SK-N-SH treated with all-trans-retinoic acid at 6 μM for 48 hours (cell line): ENCODE measurements at regions not wholly inside any gene's neighbourhood (a gene's known extent, or its start where the extent isn't known, plus 50 kb on each side); places are given as distances from the start of the nearest gene placed in this dataset.

Experiments used
- ATAC-seq: fragments of 200-7000 bp; cut with Tn5 transposase; 3 replicates; pipeline ENCODE4 v1.9.1; 2020; ENCODE audit warnings: mild to moderate bottlenecking, moderate library complexity
- ARNTL ChIP-seq: fragments of 450-650 bp; formaldehyde crosslinking; IDR thresholded peaks from 2 replicates; pipeline ENCODE4 v1.5.0; 2020; ENCODE audit warnings: low read depth, mild to moderate bottlenecking, moderate library complexity, borderline replicate concordance
- BACH2 ChIP-seq: fragments of 250-450 bp; sonication (Bioruptor Pico); IDR thresholded peaks from 2 replicates; pipeline ENCODE4 v1.9.0; 2021; ENCODE audit warnings: mild to moderate bottlenecking, borderline replicate concordance
- CSDC2 ChIP-seq: fragments of 250-450 bp; sonication (Bioruptor Pico); IDR thresholded peaks from 2 replicates; pipeline ENCODE4 v1.5.0; 2020; ENCODE audit warnings: mild to moderate bottlenecking, moderate library complexity
- ESRRG ChIP-seq: fragments of 250-450 bp; sonication (Bioruptor Pico); IDR thresholded peaks from 2 replicates; pipeline ENCODE4 v1.6.1; 2021; ENCODE audit warnings: mild to moderate bottlenecking
- GLIS3 ChIP-seq: fragments of 250-450 bp; sonication (Bioruptor Pico); IDR thresholded peaks from 2 replicates; pipeline ENCODE4 v1.5.0; 2020; ENCODE audit warnings: mild to moderate bottlenecking, moderate library complexity
- ISL1 ChIP-seq: fragments of 250-450 bp; sonication (Bioruptor Pico); IDR thresholded peaks from 2 replicates; pipeline ENCODE4 v2.1.2; 2022; ENCODE audit warnings: mild to moderate bottlenecking, moderate library complexity
- OSR1 ChIP-seq: fragments of 250-450 bp; sonication (Bioruptor Pico); IDR thresholded peaks from 2 replicates; pipeline ENCODE4 v1.8.0; 2022; ENCODE audit warnings: moderate library complexity, mild to moderate bottlenecking, inconsistent platforms
- PATZ1 ChIP-seq: fragments of 250-450 bp; sonication (Bioruptor Pico); IDR thresholded peaks from 2 replicates; pipeline ENCODE4 v1.8.0; 2020; ENCODE audit warnings: mild to moderate bottlenecking, moderate library complexity, borderline replicate concordance
- POU6F1 ChIP-seq: fragments of 250-450 bp; sonication (Bioruptor Pico); IDR thresholded peaks from 2 replicates; pipeline ENCODE4 v1.8.0; 2021; ENCODE audit warnings: low read depth, mild to moderate bottlenecking, moderate library complexity, borderline replicate concordance
- PPARA ChIP-seq: fragments of 250-450 bp; sonication (Bioruptor Pico); IDR thresholded peaks from 2 replicates; pipeline ENCODE4 v1.5.0; 2020; ENCODE audit warnings: mild to moderate bottlenecking, borderline replicate concordance
- SNAI2 ChIP-seq: fragments of 250-450 bp; sonication (Bioruptor Pico); IDR thresholded peaks from 2 replicates; pipeline ENCODE4 v1.5.0; 2020; ENCODE audit warnings: mild to moderate bottlenecking, moderate library complexity
- TCF4 ChIP-seq: fragments of 250-450 bp; sonication (Bioruptor Pico); IDR thresholded peaks from 2 replicates; pipeline ENCODE4 v1.8.0; 2021; ENCODE audit warnings: mild to moderate bottlenecking, moderate library complexity, borderline replicate concordance
- TOX ChIP-seq: fragments of 250-450 bp; sonication (Bioruptor Pico); IDR thresholded peaks from 2 replicates; pipeline ENCODE4 v1.8.0; 2021; ENCODE audit warnings: mild to moderate bottlenecking, moderate library complexity, borderline replicate concordance
- ZC3H10 ChIP-seq: fragments of 250-450 bp; sonication (Bioruptor Pico); IDR thresholded peaks from 2 replicates; pipeline ENCODE4 v1.5.1; 2021; ENCODE audit warnings: mild to moderate bottlenecking, moderate library complexity
- ZFP3 ChIP-seq: fragments of 250-450 bp; sonication (Bioruptor Pico); IDR thresholded peaks from 2 replicates; pipeline ENCODE4 v1.5.0; 2020; ENCODE audit warnings: mild to moderate bottlenecking, moderate library complexity
- ZFP30 ChIP-seq: fragments of 450-650 bp; formaldehyde crosslinking; IDR thresholded peaks from 2 replicates; pipeline ENCODE4 v1.5.0; 2022; ENCODE audit warnings: mild to moderate bottlenecking, moderate library complexity
- ZNF565 ChIP-seq: fragments of 450-650 bp; formaldehyde crosslinking; conservative IDR thresholded peaks from 2 replicates; pipeline ENCODE4 v1.5.0; 2020; ENCODE audit warnings: low read depth, mild to moderate bottlenecking, moderate library complexity
- ZNF70 ChIP-seq: fragments of 450-650 bp; formaldehyde crosslinking; IDR thresholded peaks from 2 replicates; pipeline ENCODE4 v1.5.0; 2020; ENCODE audit warnings: mild to moderate bottlenecking, moderate library complexity
- TF ChIP-seq, protein P1 (sequence below): fragments of 250-450 bp; sonication (Bioruptor Pico); IDR thresholded peaks from 2 replicates; pipeline ENCODE4 v1.5.1; 2021; ENCODE audit warnings: mild to moderate bottlenecking, moderate library complexity
- TF ChIP-seq, protein P2 (sequence below): fragments of 250-450 bp; sonication (Bioruptor Pico); IDR thresholded peaks from 2 replicates; pipeline ENCODE4 v1.5.0; 2020; ENCODE audit warnings: mild to moderate bottlenecking, moderate library complexity
- TF ChIP-seq, protein P3 (sequence below): fragments of 250-450 bp; sonication (Bioruptor Pico); IDR thresholded peaks from 2 replicates; pipeline ENCODE4 v1.5.1; 2020; ENCODE audit warnings: low read depth, mild to moderate bottlenecking, moderate library complexity

- no peak for ATAC-seq
- TF ChIP-seq ZNF70, result no peak
- no peak for TF ChIP-seq ARNTL (CRISPR knock-in tag)
- TF ChIP-seq ZFP30, result no peak
- no peak for TF ChIP-seq GLIS3
- no peak for TF ChIP-seq OSR1
- TF ChIP-seq, protein P1, sequence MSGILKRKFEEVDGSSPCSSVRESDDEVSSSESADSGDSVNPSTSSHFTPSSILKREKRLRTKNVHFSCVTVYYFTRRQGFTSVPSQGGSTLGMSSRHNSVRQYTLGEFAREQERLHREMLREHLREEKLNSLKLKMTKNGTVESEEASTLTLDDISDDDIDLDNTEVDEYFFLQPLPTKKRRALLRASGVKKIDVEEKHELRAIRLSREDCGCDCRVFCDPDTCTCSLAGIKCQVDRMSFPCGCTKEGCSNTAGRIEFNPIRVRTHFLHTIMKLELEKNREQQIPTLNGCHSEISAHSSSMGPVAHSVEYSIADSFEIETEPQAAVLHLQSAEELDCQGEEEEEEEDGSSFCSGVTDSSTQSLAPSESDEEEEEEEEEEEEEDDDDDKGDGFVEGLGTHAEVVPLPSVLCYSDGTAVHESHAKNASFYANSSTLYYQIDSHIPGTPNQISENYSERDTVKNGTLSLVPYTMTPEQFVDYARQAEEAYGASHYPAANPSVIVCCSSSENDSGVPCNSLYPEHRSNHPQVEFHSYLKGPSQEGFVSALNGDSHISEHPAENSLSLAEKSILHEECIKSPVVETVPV (CRISPR knock-in tag), result no peak
These were observed 84.9 kb upstream of the NR3C1 start for GRCh38 chr5:143488381-143488780.

DNA sequence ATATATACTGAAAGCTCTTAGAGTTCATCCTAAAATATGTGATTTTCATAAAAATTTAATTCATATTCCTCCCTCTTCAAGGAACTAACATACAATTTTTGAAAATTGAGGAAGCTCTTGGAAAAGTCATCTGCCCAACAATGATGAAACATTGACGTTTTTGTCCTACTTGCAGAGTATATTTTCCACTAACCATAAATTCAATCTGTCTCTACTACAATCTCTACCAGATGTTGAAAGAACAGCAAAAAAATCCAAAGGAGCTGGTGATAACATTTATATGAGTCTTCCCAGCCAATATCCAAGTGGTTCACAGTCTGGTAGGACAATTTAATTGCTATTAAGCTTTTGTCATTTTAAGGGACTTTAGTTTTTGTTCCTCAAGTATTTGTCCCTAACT is 81.1 kb upstream of the NR3C1 start:
- ATAC-seq, result no peak
- TF ChIP-seq SNAI2 (CRISPR knock-in tag) (no peak), ZNF565 (CRISPR knock-in tag) (no peak), PPARA (no peak), ESRRG (CRISPR knock-in tag) (no peak), TCF4 (CRISPR knock-in tag) (no peak), BACH2 (CRISPR knock-in tag) (no peak), GLIS3 (no peak), CSDC2 (CRISPR knock-in tag) (no peak), TOX (CRISPR knock-in tag) (no peak), OSR1 (no peak), ZFP3 (CRISPR knock-in tag) (no peak), ZC3H10 (no peak), PATZ1 (CRISPR knock-in tag) (no peak), ZFP30 (no peak), ISL1 (CRISPR knock-in tag) (no peak), POU6F1 (CRISPR knock-in tag) (no peak), ZNF70 (no peak)
- TF ChIP-seq, protein P1 (CRISPR knock-in tag), result no peak
- TF ChIP-seq, protein P2, sequence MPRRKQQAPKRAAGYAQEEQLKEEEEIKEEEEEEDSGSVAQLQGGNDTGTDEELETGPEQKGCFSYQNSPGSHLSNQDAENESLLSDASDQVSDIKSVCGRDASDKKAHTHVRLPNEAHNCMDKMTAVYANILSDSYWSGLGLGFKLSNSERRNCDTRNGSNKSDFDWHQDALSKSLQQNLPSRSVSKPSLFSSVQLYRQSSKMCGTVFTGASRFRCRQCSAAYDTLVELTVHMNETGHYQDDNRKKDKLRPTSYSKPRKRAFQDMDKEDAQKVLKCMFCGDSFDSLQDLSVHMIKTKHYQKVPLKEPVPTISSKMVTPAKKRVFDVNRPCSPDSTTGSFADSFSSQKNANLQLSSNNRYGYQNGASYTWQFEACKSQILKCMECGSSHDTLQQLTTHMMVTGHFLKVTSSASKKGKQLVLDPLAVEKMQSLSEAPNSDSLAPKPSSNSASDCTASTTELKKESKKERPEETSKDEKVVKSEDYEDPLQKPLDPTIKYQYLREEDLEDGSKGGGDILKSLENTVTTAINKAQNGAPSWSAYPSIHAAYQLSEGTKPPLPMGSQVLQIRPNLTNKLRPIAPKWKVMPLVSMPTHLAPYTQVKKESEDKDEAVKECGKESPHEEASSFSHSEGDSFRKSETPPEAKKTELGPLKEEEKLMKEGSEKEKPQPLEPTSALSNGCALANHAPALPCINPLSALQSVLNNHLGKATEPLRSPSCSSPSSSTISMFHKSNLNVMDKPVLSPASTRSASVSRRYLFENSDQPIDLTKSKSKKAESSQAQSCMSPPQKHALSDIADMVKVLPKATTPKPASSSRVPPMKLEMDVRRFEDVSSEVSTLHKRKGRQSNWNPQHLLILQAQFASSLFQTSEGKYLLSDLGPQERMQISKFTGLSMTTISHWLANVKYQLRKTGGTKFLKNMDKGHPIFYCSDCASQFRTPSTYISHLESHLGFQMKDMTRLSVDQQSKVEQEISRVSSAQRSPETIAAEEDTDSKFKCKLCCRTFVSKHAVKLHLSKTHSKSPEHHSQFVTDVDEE (CRISPR knock-in tag), result no peak
- TF ChIP-seq, protein P3, sequence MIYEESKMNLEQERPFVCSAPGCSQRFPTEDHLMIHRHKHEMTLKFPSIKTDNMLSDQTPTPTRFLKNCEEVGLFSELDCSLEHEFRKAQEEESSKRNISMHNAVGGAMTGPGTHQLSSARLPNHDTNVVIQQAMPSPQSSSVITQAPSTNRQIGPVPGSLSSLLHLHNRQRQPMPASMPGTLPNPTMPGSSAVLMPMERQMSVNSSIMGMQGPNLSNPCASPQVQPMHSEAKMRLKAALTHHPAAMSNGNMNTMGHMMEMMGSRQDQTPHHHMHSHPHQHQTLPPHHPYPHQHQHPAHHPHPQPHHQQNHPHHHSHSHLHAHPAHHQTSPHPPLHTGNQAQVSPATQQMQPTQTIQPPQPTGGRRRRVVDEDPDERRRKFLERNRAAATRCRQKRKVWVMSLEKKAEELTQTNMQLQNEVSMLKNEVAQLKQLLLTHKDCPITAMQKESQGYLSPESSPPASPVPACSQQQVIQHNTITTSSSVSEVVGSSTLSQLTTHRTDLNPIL, result no peak
